ENCODE measurements at regions not wholly inside any gene's neighbourhood (a gene's known extent, or its start where the extent isn't known, plus 50 kb on each side); places are given as distances from the start of the nearest gene placed in this dataset.

DNA sequence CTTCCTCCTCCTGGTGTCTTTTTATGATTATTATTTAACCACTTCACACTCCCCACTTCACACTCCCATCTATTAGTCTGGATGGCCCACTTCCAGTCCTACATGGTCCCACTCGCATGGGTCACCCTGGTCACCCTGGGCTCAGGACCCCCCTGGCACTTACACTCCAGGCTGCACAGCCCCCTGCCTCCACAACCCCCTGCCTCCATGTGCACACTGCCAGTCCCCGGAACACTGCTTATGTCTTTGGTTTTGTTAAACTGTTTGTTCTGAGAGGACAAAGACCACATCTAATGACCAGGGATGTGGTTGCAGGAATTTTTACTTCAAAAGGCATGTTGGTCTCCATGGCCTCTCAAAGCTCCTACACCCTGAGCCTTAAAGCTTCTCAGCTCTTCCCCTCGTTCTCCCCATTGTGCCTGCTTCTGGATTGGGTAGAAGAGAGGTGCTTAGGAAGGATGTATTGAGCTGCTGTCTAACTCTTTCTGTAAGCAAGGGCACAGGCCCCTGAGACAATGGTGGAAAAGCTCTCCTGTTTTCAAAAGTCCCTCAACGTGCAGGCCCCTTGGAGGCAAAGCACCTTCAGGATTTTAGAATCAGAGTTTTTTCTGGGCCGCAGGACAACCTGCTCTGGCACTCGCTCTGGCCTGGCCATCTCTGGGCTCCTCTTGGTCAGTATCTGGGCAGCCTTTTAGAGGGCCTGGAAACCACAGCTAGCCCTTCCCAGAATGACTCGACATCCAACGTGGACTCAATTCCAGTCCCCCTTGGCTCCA, 150.0 kb upstream of the HAAO start:
- intact Hi-C loops (cut with micrococcal nuclease; ENCODE audit: unreplicated experiment), result no loop called here
- Histone ChIP-seq H3K4me1 (ENCODE audit: insufficient read depth, low read length, poor library complexity, severe bottlenecking) (no peaks in the 10 kb centered on the region), H3K36me3 (ENCODE audit: insufficient read depth, low read length, poor library complexity, severe bottlenecking) (no peaks in the 10 kb centered on the region), H3K9me3 (ENCODE audit: low read depth, low read length, poor library complexity, severe bottlenecking) (no peaks in the 10 kb centered on the region), H3K27ac (ENCODE audit: low read depth, low read length, poor library complexity, severe bottlenecking) (no peak overlapping the region), H3K4me3 (ENCODE audit: low read depth, low read length, poor library complexity, severe bottlenecking) (no peak overlapping the region), H3K27me3 (replicated peaks; ENCODE audit: insufficient read depth, low read depth, low read length, poor library complexity) (no peaks in the 10 kb centered on the region)
- no peak for DNase-seq (ENCODE audit: low spot score)
- TF ChIP-seq, protein P1, sequence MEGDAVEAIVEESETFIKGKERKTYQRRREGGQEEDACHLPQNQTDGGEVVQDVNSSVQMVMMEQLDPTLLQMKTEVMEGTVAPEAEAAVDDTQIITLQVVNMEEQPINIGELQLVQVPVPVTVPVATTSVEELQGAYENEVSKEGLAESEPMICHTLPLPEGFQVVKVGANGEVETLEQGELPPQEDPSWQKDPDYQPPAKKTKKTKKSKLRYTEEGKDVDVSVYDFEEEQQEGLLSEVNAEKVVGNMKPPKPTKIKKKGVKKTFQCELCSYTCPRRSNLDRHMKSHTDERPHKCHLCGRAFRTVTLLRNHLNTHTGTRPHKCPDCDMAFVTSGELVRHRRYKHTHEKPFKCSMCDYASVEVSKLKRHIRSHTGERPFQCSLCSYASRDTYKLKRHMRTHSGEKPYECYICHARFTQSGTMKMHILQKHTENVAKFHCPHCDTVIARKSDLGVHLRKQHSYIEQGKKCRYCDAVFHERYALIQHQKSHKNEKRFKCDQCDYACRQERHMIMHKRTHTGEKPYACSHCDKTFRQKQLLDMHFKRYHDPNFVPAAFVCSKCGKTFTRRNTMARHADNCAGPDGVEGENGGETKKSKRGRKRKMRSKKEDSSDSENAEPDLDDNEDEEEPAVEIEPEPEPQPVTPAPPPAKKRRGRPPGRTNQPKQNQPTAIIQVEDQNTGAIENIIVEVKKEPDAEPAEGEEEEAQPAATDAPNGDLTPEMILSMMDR (conservative IDR thresholded peaks at IDR 0.05; ENCODE audit: low read depth, low read length), result no peak
- TF ChIP-seq EZH2 (IDR thresholded peaks at IDR 0.05; ENCODE audit: borderline replicate concordance, low read depth, low read length, poor library complexity, severe bottlenecking), result no peak
- no TSS peak for BruUV-seq (replicated peaks)
- POLR2A ChIA-PET (ENCODE audit: low non-redundant PET), result no interaction called here
- CTCF ChIA-PET, result no interaction called here

DNA sequence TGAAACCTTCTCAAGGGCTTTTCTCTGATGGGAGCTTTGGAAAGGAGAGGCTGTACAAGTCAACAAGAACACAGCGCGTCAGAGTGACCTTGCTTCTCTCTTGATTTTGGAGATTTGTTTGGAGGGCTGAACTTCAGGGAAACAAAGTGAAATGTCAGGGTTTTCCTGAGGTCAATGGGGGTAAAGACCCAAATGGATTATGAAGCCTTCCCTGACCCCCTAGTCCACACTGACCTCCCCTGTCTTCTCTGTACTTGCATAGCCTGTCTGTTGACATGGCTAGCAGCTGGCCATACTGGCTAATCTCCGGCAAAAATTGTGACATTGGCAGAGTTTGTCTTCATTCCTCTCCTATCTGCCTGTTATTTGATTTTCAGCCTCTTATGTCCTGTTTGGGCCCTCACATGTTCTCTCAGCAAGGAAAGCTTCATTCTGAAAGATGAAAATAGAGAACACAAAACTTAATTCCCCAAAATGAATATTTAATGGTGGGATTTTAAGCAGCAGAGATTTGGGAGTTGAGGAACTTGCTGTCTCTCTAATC, 149.3 kb upstream of the HAAO start:
- BruUV-seq (replicated peaks), result no TSS peak
- TF ChIP-seq, protein P1 (conservative IDR thresholded peaks at IDR 0.05; ENCODE audit: low read depth, low read length), result no peak
- TF ChIP-seq EZH2 (IDR thresholded peaks at IDR 0.05; ENCODE audit: borderline replicate concordance, low read depth, low read length, poor library complexity, severe bottlenecking), result no peak

DNA sequence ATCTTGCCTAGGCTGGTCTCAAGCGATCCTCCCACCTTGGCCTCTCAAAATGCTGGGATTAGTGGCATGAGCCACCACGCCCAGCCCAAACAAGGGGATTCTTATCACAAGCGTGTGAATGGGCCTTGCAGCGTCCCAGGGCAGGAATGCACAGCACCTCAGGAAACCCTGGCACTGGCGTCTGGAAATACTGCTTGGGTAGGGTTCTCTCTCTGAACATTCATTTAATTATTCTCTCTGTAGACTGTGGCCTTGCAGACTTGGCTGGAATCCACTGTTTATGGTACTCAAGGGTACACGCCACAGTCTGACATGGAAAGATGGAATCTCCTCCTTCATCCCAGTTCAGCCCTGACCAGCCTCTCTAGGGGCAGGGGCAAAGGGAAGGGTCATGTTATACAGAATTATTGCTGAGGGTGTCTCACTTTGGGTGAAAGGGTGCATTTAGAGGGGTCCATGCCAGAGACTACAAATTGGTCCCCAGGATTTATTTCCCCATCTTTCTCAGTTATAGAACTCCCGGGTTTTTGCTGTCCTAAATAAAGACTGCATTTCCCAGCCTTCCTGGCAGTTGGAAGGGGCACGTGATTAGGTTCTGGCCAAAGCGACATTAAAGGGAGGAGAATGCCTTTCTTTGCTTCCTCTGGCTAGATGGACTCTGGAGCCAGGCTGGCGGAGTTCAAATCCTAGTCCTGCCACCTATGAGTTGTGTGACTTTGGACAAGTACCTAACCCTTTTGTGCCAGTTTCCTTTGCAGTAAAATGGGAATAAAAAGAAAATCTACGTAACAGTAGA, 147.2 kb upstream of the HAAO start:
- TF ChIP-seq, protein P1 (conservative IDR thresholded peaks at IDR 0.05; ENCODE audit: low read depth, low read length), result no peak
- TF ChIP-seq EZH2 (IDR thresholded peaks at IDR 0.05; ENCODE audit: borderline replicate concordance, low read depth, low read length, poor library complexity, severe bottlenecking), result no peak
- POLR2A ChIA-PET (ENCODE audit: low non-redundant PET), result no interaction called here
- Histone ChIP-seq H3K9me3 (ENCODE audit: low read depth, low read length, poor library complexity, severe bottlenecking) (no peaks in the 10 kb centered on the region), H3K4me1 (ENCODE audit: insufficient read depth, low read length, poor library complexity, severe bottlenecking) (no peaks in the 10 kb centered on the region), H3K27me3 (replicated peaks; ENCODE audit: insufficient read depth, low read depth, low read length, poor library complexity) (no peaks in the 10 kb centered on the region), H3K27ac (ENCODE audit: low read depth, low read length, poor library complexity, severe bottlenecking) (no peak overlapping the region), H3K4me3 (ENCODE audit: low read depth, low read length, poor library complexity, severe bottlenecking) (no peak overlapping the region), H3K36me3 (ENCODE audit: insufficient read depth, low read length, poor library complexity, severe bottlenecking) (no peaks in the 10 kb centered on the region)
- BruUV-seq (replicated peaks), result no TSS peak
- CTCF ChIA-PET, result no interaction called here
- intact Hi-C loops (cut with micrococcal nuclease; ENCODE audit: unreplicated experiment), result no loop called here
- no peak for DNase-seq (ENCODE audit: low spot score)

More for the DNA sequence above, 149.3 kb upstream of the HAAO start:
- no peak for DNase-seq (ENCODE audit: low spot score)
- ChIA-PET POLR2A (ENCODE audit: low non-redundant PET) (no interaction called here), CTCF (no interaction called here)
- H3K9me3 ChIP-seq (ENCODE audit: low read depth, low read length, poor library complexity, severe bottlenecking), result no peaks in the 10 kb centered on the region
- H3K27me3 ChIP-seq (replicated peaks; ENCODE audit: insufficient read depth, low read depth, low read length, poor library complexity), result no peaks in the 10 kb centered on the region
- no peak overlapping the region for H3K4me3 ChIP-seq (ENCODE audit: low read depth, low read length, poor library complexity, severe bottlenecking)
- H3K27ac ChIP-seq (ENCODE audit: low read depth, low read length, poor library complexity, severe bottlenecking), result no peak overlapping the region
- intact Hi-C loops (cut with micrococcal nuclease; ENCODE audit: unreplicated experiment), result no loop called here
- no peaks in the 10 kb centered on the region for H3K4me1 ChIP-seq (ENCODE audit: insufficient read depth, low read length, poor library complexity, severe bottlenecking)
- H3K36me3 ChIP-seq (ENCODE audit: insufficient read depth, low read length, poor library complexity, severe bottlenecking), result no peaks in the 10 kb centered on the region
